MM.1S (cell line): ENCODE measurements at regions not wholly inside any gene's neighbourhood (a gene's known extent, or its start where the extent isn't known, plus 50 kb on each side); places are given as distances from the start of the nearest gene placed in this dataset.

Source experiments
- DNase-seq: peaks from one replicate; pipeline ENCODE4 v3.0.0-alpha.2; 2015
- H2AFZ ChIP-seq: fragments of 300-600 bp; sonication (generic); 2 replicates; pipeline ENCODE4 v1.6.0; 2016; ENCODE audit warnings: antibody characterized with exemption, low read length
- H3F3A ChIP-seq: fragments of 300-600 bp; sonication (generic); 2 replicates; pipeline ENCODE4 v1.6.1; 2016; ENCODE audit warnings: mild to moderate bottlenecking, antibody characterized with exemption, low read length, moderate library complexity, mixed read lengths; ENCODE audit not compliant: insufficient read depth
- H3K27ac ChIP-seq: fragments of 300-600 bp; sonication (generic); 2 replicates; pipeline ENCODE4 v1.5.1; 2016; ENCODE audit warnings: mild to moderate bottlenecking, low read length
- H3K27me3 ChIP-seq: fragments of 300-600 bp; sonication (generic); replicated peaks from 2 replicates; pipeline ENCODE4 v1.6.0; 2016; ENCODE audit warnings: low read length; ENCODE audit not compliant: insufficient read depth
- H3K36me3 ChIP-seq: fragments of 300-600 bp; sonication (generic); replicated peaks from 2 replicates; pipeline ENCODE4 v1.6.1; 2016; ENCODE audit warnings: mild to moderate bottlenecking, low read length, mixed read lengths; ENCODE audit not compliant: insufficient read depth
- H3K4me1 ChIP-seq: fragments of 300-600 bp; sonication (generic); 2 replicates; pipeline ENCODE4 v1.6.1; 2016; ENCODE audit warnings: low read length, mixed read lengths
- H3K4me2 ChIP-seq: fragments of 300-600 bp; sonication (generic); 2 replicates; pipeline ENCODE4 v1.6.0; 2016; ENCODE audit warnings: low read depth, low read length
- H3K4me3 ChIP-seq: fragments of 300-600 bp; sonication (generic); 2 replicates; pipeline ENCODE4 v1.5.1; 2016; ENCODE audit warnings: low read length, mixed read lengths
- H3K79me2 ChIP-seq: fragments of 300-600 bp; sonication (generic); 2 replicates; pipeline ENCODE4 v1.6.1; 2016; ENCODE audit warnings: mixed run types, low read length, mixed read lengths
- H3K9ac ChIP-seq: fragments of 300-600 bp; sonication (generic); 2 replicates; pipeline ENCODE4 v1.6.1; 2016; ENCODE audit warnings: low read length, mixed read lengths
- H3K9me2 ChIP-seq: fragments of 300-600 bp; sonication (generic); replicated peaks from 2 replicates; pipeline ENCODE4 v1.6.1; 2016; ENCODE audit warnings: mild to moderate bottlenecking, low read length, mixed read lengths; ENCODE audit not compliant: insufficient read depth
- H3K9me3 ChIP-seq: fragments of 300-600 bp; sonication (generic); replicated peaks from 2 replicates; pipeline ENCODE4 v1.6.1; 2016; ENCODE audit warnings: mild to moderate bottlenecking, low read length, mixed read lengths; ENCODE audit not compliant: insufficient read depth
- H4K20me1 ChIP-seq: fragments of 300-600 bp; sonication (generic); 2 replicates; pipeline ENCODE4 v1.6.1; 2016; ENCODE audit warnings: mild to moderate bottlenecking, low read length, moderate library complexity, mixed read lengths; ENCODE audit not compliant: insufficient read depth
- EZH2 ChIP-seq: fragments of 300-600 bp; sonication (generic); optimal IDR thresholded peaks from 2 replicates; pipeline ENCODE3; 2017; ENCODE audit warnings: low read depth, mild to moderate bottlenecking, antibody characterized with exemption, low read length, mixed read lengths
- EZH2phosphoT487 ChIP-seq: fragments of 300-600 bp; sonication (generic); IDR thresholded peaks from 2 replicates; pipeline ENCODE4 v1.6.1; 2018; ENCODE audit warnings: antibody characterized with exemption, low read length
- TF ChIP-seq, protein P1 (sequence below): fragments of 300-600 bp; sonication (generic); IDR thresholded peaks from 2 replicates; pipeline ENCODE4 v1.5.1; 2016; ENCODE audit warnings: antibody characterized with exemption, low read length, mixed read lengths

GRCh38 chr6:101294051-101294638 is 99.4 kb upstream of the GRIK2 start:
- Histone ChIP-seq H3K79me2 (no peaks in the 10 kb centered on the region), H3K36me3 (no peaks in the 10 kb centered on the region), H3F3A (no peaks in the 10 kb centered on the region), H3K27me3 (no peaks in the 10 kb centered on the region), H3K4me3 (no peak overlapping the region), H3K9me2 (no peaks in the 10 kb centered on the region), H2AFZ (no peak overlapping the region), H3K9ac (no peak overlapping the region), H3K4me2 (no peak overlapping the region), H3K27ac (no peak overlapping the region), H4K20me1 (no peaks in the 10 kb centered on the region), H3K9me3 (no peaks in the 10 kb centered on the region), H3K4me1 (no peaks in the 10 kb centered on the region)
- no peak for DNase-seq
- TF ChIP-seq, protein P1, sequence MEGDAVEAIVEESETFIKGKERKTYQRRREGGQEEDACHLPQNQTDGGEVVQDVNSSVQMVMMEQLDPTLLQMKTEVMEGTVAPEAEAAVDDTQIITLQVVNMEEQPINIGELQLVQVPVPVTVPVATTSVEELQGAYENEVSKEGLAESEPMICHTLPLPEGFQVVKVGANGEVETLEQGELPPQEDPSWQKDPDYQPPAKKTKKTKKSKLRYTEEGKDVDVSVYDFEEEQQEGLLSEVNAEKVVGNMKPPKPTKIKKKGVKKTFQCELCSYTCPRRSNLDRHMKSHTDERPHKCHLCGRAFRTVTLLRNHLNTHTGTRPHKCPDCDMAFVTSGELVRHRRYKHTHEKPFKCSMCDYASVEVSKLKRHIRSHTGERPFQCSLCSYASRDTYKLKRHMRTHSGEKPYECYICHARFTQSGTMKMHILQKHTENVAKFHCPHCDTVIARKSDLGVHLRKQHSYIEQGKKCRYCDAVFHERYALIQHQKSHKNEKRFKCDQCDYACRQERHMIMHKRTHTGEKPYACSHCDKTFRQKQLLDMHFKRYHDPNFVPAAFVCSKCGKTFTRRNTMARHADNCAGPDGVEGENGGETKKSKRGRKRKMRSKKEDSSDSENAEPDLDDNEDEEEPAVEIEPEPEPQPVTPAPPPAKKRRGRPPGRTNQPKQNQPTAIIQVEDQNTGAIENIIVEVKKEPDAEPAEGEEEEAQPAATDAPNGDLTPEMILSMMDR, result no peak

GRCh38 chr6:101294676-101295075 is 98.8 kb upstream of the GRIK2 start:
- Histone ChIP-seq H3K36me3 (no peaks in the 10 kb centered on the region), H3K9me2 (no peaks in the 10 kb centered on the region), H3K9ac (no peak overlapping the region), H3K9me3 (no peaks in the 10 kb centered on the region), H2AFZ (no peak overlapping the region), H4K20me1 (no peaks in the 10 kb centered on the region), H3K79me2 (no peaks in the 10 kb centered on the region), H3K4me3 (no peak overlapping the region), H3K27me3 (no peaks in the 10 kb centered on the region), H3K4me1 (no peaks in the 10 kb centered on the region), H3K4me2 (no peak overlapping the region), H3F3A (no peaks in the 10 kb centered on the region), H3K27ac (no peak overlapping the region)
- no peak for TF ChIP-seq EZH2
- no peak for TF ChIP-seq EZH2phosphoT487
- TF ChIP-seq, protein P1, result no peak
- no peak for DNase-seq

- Histone ChIP-seq H3K27me3 (no peaks in the 10 kb centered on the region), H3F3A (no peaks in the 10 kb centered on the region), H4K20me1 (no peaks in the 10 kb centered on the region), H3K9ac (no peak overlapping the region), H3K4me3 (no peak overlapping the region), H3K79me2 (no peaks in the 10 kb centered on the region), H2AFZ (no peak overlapping the region), H3K9me2 (no peaks in the 10 kb centered on the region), H3K27ac (no peak overlapping the region), H3K4me1 (no peaks in the 10 kb centered on the region), H3K9me3 (no peaks in the 10 kb centered on the region), H3K36me3 (no peaks in the 10 kb centered on the region), H3K4me2 (no peak overlapping the region)
- TF ChIP-seq, protein P1, result no peak
- no peak for TF ChIP-seq EZH2
- no peak for TF ChIP-seq EZH2phosphoT487
- no peak for DNase-seq
These were observed 97.1 kb upstream of the GRIK2 start for GRCh38 chr6:101296169-101296960.
